Karpas-422 (cell line): ENCODE measurements at regions not wholly inside any gene's neighbourhood (a gene's known extent, or its start where the extent isn't known, plus 50 kb on each side); places are given as distances from the start of the nearest gene placed in this dataset.
A peak's percentile ranks its signal among the peaks of the same experiment; 100 is the strongest.

ENCODE experiments used
- DNase-seq: peaks from one replicate; pipeline ENCODE4 v3.0.0-alpha.2; 2015
- H2AFZ ChIP-seq: fragments of 200-600 bp; sonication (generic); 2 replicates; pipeline ENCODE4 v1.6.1; 2014; ENCODE audit warnings: antibody characterized with exemption, low read length, mixed read lengths
- H3K27ac ChIP-seq: fragments of 200-600 bp; sonication (generic); 2 replicates; pipeline ENCODE4 v1.5.1; 2014; ENCODE audit warnings: mild to moderate bottlenecking, low read length, moderate library complexity
- H3K27me3 ChIP-seq: fragments of 200-600 bp; sonication (generic); 2 replicates; pipeline ENCODE4 v1.6.1; 2014; ENCODE audit warnings: low read length, mixed read lengths
- H3K36me3 ChIP-seq: fragments of 200-600 bp; sonication (generic); 2 replicates; pipeline ENCODE4 v1.6.1; 2014; ENCODE audit warnings: low read length, mixed read lengths; ENCODE audit not compliant: insufficient read depth
- H3K4me1 ChIP-seq: fragments of 200-600 bp; sonication (generic); 2 replicates; pipeline ENCODE4 v1.6.1; 2014; ENCODE audit warnings: mild to moderate bottlenecking, low read length, mixed read lengths
- H3K4me2 ChIP-seq: fragments of 200-600 bp; sonication (generic); 2 replicates; pipeline ENCODE4 v1.6.1; 2014; ENCODE audit warnings: low read length, low read depth, mild to moderate bottlenecking; ENCODE audit not compliant: poor library complexity, severe bottlenecking
- H3K4me3 ChIP-seq: fragments of 200-600 bp; sonication (generic); 2 replicates; pipeline ENCODE4 v1.5.1; 2014; ENCODE audit warnings: mild to moderate bottlenecking, antibody characterized with exemption, low read length, mixed read lengths
- H3K79me2 ChIP-seq: fragments of 200-600 bp; sonication (generic); 2 replicates; pipeline ENCODE4 v1.6.1; 2014; ENCODE audit warnings: mild to moderate bottlenecking, low read length, mixed read lengths
- H3K9ac ChIP-seq: fragments of 200-600 bp; sonication (generic); 2 replicates; pipeline ENCODE4 v1.6.0; 2014; ENCODE audit warnings: low read length
- H3K9me2 ChIP-seq: fragments of 200-600 bp; sonication (generic), shearing (Covaris generic); replicated peaks from 2 replicates; pipeline ENCODE4 v1.6.0; 2014; ENCODE audit warnings: mild to moderate bottlenecking, low read length, moderate library complexity; ENCODE audit not compliant: insufficient read depth
- H3K9me3 ChIP-seq: fragments of 300-700, 200-600 bp; sonication (generic); 2 replicates; pipeline ENCODE4 v1.6.1; 2014; ENCODE audit warnings: low read length, mixed read lengths
- H4K20me1 ChIP-seq: fragments of 200-600 bp; sonication (generic); 2 replicates; pipeline ENCODE4 v1.6.1; 2014; ENCODE audit warnings: mild to moderate bottlenecking, antibody characterized with exemption, low read length, low read depth; ENCODE audit not compliant: insufficient read depth

DNA sequence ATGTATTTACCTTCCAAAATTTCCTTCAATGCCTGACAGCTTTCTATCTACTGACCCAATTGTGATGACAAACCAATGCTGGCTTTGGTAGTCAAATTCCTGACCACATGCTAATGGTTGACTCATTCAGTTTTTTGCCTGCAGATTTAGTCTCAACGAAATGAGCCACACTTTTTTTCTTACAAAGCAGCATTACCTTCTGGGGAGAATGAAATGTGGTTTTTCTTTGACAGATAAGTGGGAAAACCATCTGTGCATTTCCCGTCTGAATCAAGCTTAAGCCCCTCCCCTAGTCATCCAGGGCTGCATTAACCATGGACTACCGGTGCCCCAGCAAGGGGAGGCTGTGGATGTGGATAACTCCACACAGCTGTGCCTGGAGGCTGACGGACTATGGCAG is 99.6 kb upstream of the TAF11L2 start:
- Histone ChIP-seq H3K79me2 (no peaks in the 10 kb centered on the region), H3K9me2 (no peaks in the 10 kb centered on the region), H3K27ac (no peak overlapping the region), H3K4me3 (no peak overlapping the region), H3K4me1 (peaks cover 17% of the 10 kb centered on the region), H3K27me3 (no peaks in the 10 kb centered on the region), H2AFZ (no peak overlapping the region), H3K9me3 (no peaks in the 10 kb centered on the region), H3K36me3 (no peaks in the 10 kb centered on the region), H4K20me1 (no peaks in the 10 kb centered on the region), H3K9ac (no peak overlapping the region), H3K4me2 (peak overlapping the region; percentile 13)
- DNase-seq = no peak

DNA sequence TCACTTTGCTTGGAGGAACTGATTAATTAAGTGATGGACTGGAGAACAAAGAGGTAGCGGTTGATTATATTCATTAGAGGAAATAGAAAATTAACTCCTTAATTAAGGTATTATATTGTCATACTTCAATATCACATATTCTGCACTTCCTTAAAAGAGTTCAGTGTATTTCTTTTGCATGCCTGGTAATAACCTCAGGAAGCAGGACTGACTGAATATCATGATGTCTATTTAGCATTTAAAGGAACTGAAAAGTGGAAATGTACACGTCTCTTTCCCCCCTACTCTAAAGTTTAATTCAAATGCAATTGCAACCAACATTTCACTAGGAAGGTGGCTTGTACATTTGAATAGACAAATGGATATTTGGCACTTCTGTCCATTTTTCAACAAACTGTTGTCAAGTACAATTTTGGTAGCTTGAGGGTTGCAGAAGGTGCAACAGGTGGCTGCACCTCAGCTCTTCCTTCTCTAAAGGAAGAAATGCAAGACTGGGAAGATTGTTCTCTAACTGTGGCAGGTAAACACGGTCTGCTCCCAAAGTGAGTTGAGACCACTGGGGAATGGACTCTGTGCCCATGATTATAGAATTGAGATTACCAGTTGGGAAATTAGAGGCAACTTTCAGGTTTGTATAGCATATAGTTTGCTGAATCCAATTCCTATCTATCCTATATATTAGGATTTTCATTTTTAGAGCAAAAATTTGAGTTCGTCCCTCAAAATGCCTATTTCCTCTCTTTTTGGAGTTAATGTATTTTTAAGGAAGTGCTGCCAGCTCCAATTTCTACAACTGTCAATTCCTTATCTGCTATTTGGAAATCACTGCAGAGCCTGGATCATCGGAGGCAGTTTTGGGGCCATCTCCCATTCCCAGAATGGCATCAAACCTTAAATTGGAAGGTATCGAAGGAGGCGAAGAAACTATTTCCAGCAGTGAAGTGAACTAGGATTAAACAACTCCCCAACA is 98.9 kb upstream of the TAF11L2 start:
- no peak for DNase-seq
- peak overlapping the region; percentile 13 for H3K4me2 ChIP-seq
- H3K9me2 ChIP-seq = no peaks in the 10 kb centered on the region
- H3K9me3 ChIP-seq = no peaks in the 10 kb centered on the region
- no peaks in the 10 kb centered on the region for H3K27me3 ChIP-seq
- H3K27ac ChIP-seq = no peak overlapping the region
- no peaks in the 10 kb centered on the region for H3K79me2 ChIP-seq
- no peaks in the 10 kb centered on the region for H3K36me3 ChIP-seq
- H4K20me1 ChIP-seq = no peaks in the 10 kb centered on the region
- H3K4me3 ChIP-seq = no peak overlapping the region
- no peak overlapping the region for H2AFZ ChIP-seq
- H3K4me1 ChIP-seq = peaks cover 17% of the 10 kb centered on the region
- no peak overlapping the region for H3K9ac ChIP-seq

DNA sequence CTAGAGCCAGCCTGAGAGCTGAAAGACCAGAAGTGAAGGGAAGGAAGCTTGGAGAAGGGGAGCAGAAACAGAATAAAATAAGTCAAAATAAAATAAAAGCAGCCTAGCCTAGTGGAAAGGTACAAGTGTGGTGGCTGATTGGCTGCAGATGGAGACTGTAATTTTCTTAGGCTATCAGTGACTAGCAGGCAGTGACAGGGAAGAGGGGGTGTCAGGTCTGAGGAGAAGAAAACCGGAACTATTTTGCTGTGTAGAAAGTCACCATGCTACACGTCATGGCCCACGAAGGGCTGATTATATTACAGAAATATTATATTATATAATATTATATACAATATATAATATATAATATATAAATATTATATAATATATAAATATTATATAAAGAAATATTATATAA is 98.1 kb upstream of the TAF11L2 start:
- no peaks in the 10 kb centered on the region for H3K27me3 ChIP-seq
- no peaks in the 10 kb centered on the region for H3K79me2 ChIP-seq
- H3K9ac ChIP-seq = no peak overlapping the region
- H3K27ac ChIP-seq = no peak overlapping the region
- no peaks in the 10 kb centered on the region for H3K36me3 ChIP-seq
- DNase-seq = no peak
- H2AFZ ChIP-seq = no peak overlapping the region
- no peaks in the 10 kb centered on the region for H3K9me2 ChIP-seq
- H4K20me1 ChIP-seq = no peaks in the 10 kb centered on the region
- no peak overlapping the region for H3K4me2 ChIP-seq
- H3K4me3 ChIP-seq = no peak overlapping the region
- H3K9me3 ChIP-seq = no peaks in the 10 kb centered on the region
- peaks cover 17% of the 10 kb centered on the region for H3K4me1 ChIP-seq

DNA sequence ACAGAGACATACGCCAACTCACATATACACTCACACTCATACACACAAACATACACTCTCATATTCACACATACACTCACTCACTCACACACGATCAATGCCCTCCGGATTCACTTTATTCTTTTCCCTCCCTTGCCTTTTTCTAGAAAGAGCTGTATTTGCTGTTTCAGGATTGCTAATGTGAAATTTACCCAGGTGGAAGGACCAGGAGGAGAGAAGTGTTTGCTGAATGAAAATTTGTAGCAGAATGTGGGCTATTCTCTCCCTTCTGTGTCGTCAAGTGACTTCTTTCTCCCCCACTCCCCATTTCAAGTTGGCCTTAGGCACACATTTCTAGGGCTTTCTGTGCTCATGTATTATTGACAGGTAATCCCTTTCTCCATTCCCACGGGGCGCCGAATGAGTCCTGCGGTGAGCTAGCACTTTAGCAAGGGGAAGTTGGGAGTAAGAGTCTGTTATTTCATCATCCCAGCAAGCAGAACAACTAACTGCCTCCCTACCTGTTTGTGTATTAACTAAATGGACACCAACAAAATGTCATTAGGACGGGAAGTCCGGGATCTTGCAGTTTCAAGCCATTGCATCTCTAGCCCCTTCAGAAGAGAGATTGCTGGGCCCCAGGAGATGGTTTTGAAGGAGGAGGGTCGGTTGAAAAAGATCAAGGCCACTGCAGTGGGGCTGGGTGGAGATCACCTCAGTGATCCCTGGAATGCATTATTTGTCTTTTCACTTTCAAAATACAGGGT is 97.1 kb upstream of the TAF11L2 start:
- H4K20me1 ChIP-seq = no peaks in the 10 kb centered on the region
- H3K27me3 ChIP-seq = no peaks in the 10 kb centered on the region
- H3K4me3 ChIP-seq = no peak overlapping the region
- no peak overlapping the region for H3K4me2 ChIP-seq
- H2AFZ ChIP-seq = no peak overlapping the region
- no peaks in the 10 kb centered on the region for H3K9me2 ChIP-seq
- H3K4me1 ChIP-seq = peaks cover 17% of the 10 kb centered on the region
- H3K36me3 ChIP-seq = no peaks in the 10 kb centered on the region
- H3K9me3 ChIP-seq = no peaks in the 10 kb centered on the region
- H3K79me2 ChIP-seq = no peaks in the 10 kb centered on the region
- DNase-seq = no peak
- no peak overlapping the region for H3K27ac ChIP-seq
- no peak overlapping the region for H3K9ac ChIP-seq

DNA sequence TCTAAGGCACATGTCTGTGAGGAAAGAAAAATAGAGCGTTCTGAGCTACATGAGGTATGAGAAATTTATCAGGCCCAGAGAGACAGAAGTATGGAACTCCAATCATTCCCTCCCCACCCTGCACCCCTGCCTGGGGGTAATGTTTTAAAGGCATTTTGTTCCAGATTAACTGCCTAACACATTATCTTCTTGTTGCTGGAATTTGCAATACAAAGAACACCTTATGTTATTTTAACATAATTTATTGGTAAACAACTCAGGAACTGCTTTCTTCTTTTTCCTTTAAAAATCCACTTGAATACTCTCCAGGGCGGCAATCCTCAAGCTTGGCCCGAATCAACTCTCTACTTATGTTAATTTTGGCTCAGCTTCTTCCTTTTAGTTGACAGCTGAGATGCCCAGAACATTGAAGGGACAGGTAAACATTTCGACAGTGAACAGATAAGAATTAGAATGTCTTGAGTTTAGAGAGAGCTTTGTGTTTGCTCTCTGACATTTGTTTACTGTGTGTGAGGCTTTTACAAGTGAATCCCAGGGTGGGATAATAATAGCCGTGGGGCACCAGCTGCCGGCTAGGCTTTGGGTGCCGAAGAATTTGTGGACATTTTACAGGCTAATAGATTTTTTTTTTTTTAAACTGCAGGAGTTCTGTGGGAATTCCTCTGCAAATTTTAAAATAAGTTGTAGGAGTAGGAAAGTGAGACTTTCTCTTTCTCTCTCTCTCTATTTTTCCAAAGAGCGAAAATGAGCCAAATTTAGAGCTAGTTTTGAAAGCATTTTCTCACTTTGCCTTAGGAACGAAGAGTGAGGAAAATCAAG is 96.4 kb upstream of the TAF11L2 start:
- H3K9ac ChIP-seq = no peak overlapping the region
- DNase-seq = no peak
- H2AFZ ChIP-seq = no peak overlapping the region
- H3K9me3 ChIP-seq = no peaks in the 10 kb centered on the region
- H3K27me3 ChIP-seq = no peaks in the 10 kb centered on the region
- no peak overlapping the region for H3K4me2 ChIP-seq
- H3K4me1 ChIP-seq = peaks cover 17% of the 10 kb centered on the region
- H4K20me1 ChIP-seq = no peaks in the 10 kb centered on the region
- H3K36me3 ChIP-seq = no peaks in the 10 kb centered on the region
- no peaks in the 10 kb centered on the region for H3K9me2 ChIP-seq
- H3K79me2 ChIP-seq = no peaks in the 10 kb centered on the region
- H3K4me3 ChIP-seq = no peak overlapping the region
- H3K27ac ChIP-seq = no peak overlapping the region

DNA sequence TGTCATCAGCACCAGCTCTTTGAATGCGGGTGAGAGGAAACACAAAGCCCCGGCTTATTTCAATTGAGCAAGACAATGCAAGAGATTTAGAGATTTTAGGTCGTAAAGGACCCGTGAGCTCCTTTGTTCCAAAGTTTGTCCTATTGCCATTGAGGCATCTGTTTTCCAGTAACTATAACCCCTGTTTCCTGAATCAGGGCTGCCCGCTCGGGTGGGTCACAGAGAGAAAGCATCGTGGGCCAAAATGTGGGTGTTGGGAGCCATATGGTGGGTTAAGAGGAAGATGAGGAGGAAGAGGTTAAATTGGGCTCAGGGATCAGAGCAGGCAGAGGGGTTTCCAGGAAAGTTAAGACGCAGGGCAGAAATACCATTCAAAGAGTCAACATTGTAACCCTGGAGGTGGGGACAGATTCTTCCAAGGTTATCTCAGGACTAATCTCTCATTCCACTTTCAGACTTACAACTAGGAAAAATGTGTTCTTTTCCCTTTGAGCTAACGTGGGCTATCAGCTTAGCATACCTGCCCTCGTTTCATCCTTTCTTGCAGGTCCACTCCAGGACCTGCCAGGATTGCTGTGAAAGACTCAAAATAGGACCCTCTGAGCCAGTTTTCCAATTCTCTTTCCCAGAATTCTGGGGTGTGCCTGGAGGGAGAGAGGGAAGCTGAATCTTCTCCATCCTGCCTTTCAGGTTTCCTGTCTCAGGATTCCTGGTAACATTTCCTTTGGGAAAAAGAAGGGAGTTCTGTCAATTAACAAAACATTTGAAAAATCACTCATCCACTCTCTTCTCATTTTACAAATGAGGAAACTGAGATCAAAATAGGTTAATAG is 95.5 kb upstream of the TAF11L2 start:
- no peak overlapping the region for H3K4me3 ChIP-seq
- no peaks in the 10 kb centered on the region for H3K79me2 ChIP-seq
- no peak overlapping the region for H3K4me2 ChIP-seq
- no peaks in the 10 kb centered on the region for H3K36me3 ChIP-seq
- H3K27me3 ChIP-seq = no peaks in the 10 kb centered on the region
- H3K4me1 ChIP-seq = peaks cover 17% of the 10 kb centered on the region
- H3K9me3 ChIP-seq = no peaks in the 10 kb centered on the region
- H3K27ac ChIP-seq = no peak overlapping the region
- no peak for DNase-seq
- H2AFZ ChIP-seq = no peak overlapping the region
- no peak overlapping the region for H3K9ac ChIP-seq
- no peaks in the 10 kb centered on the region for H3K9me2 ChIP-seq
- no peaks in the 10 kb centered on the region for H4K20me1 ChIP-seq

DNA sequence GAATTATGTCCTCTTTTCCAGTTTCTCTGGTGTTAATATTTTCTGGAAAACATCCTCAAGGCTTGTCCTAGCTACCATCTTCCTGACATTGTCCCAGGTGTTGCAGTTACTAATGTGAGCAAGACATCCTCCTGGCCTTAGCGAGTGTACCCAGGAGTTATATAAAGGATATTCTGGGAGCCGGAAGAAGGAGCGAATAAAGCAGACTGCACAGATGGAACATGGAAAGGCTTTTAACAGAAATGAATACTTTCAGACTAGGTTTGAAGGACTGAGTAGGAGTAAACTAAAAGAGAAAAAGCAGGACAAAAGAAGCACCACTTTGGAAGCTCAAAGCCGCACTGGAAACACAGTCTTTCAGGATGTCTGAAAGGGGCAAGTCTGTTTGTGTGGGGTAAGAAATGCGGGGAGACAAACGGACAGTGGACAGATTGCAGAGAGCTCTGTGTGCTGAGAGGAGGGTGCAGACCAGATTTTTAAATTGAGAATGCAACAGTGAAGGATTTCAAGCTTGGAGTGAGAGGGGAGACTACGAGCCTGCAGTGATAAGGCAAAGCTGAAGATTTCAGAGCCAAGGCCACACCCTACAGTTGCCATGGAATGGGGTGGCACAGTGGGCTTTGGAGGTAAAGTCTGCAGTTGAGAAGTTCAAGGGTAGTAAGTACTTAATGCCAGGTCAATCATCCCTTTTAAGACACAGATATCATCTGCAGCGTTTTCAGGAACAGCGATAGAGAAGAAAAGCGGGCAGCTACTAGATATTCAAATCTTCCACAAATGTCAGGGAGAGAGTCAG is 94.1 kb upstream of the TAF11L2 start:
- DNase-seq = no peak
- Histone ChIP-seq H4K20me1 (no peaks in the 10 kb centered on the region), H3K4me2 (no peak overlapping the region), H3K27ac (no peak overlapping the region), H3K9ac (no peak overlapping the region), H3K4me1 (peaks cover 10% of the 10 kb centered on the region), H3K36me3 (no peaks in the 10 kb centered on the region), H3K9me2 (no peaks in the 10 kb centered on the region), H3K4me3 (no peak overlapping the region), H3K9me3 (no peaks in the 10 kb centered on the region), H3K79me2 (no peaks in the 10 kb centered on the region), H2AFZ (no peak overlapping the region), H3K27me3 (no peaks in the 10 kb centered on the region)
